ENCODE measurements at regions not wholly inside any gene's neighbourhood (a gene's known extent, or its start where the extent isn't known, plus 50 kb on each side); places are given as distances from the start of the nearest gene placed in this dataset.

DNA sequence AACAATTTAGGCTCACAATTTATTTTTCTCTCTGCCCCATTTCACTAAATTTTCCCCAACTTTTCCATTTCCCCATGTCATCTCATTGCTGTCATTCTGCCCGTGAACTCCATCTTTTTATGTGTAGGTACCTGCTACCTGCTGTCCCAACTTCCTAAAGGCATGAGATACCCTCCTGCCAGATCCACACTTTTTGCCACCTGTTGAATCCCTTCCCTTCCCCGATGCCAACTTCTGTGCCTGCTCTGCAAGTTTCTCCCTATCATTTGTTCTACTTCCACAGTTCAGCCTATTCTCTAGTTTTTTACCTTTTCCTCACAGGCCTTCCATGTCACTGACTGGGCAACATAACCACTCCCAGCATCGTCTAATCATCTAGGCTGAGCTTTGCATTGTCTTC lies 607.5 kb upstream of the KLF12 start:
- TF ChIP-seq, protein P1, sequence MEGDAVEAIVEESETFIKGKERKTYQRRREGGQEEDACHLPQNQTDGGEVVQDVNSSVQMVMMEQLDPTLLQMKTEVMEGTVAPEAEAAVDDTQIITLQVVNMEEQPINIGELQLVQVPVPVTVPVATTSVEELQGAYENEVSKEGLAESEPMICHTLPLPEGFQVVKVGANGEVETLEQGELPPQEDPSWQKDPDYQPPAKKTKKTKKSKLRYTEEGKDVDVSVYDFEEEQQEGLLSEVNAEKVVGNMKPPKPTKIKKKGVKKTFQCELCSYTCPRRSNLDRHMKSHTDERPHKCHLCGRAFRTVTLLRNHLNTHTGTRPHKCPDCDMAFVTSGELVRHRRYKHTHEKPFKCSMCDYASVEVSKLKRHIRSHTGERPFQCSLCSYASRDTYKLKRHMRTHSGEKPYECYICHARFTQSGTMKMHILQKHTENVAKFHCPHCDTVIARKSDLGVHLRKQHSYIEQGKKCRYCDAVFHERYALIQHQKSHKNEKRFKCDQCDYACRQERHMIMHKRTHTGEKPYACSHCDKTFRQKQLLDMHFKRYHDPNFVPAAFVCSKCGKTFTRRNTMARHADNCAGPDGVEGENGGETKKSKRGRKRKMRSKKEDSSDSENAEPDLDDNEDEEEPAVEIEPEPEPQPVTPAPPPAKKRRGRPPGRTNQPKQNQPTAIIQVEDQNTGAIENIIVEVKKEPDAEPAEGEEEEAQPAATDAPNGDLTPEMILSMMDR (IDR thresholded peaks at IDR 0.05; ENCODE audit: low read length): no peak
- no peak for TF ChIP-seq EZH2 (optimal IDR thresholded peaks at IDR 0.05; ENCODE audit: low read depth, low read length)
